ENCODE measurements at regions not wholly inside any gene's neighbourhood (a gene's known extent, or its start where the extent isn't known, plus 50 kb on each side); places are given as distances from the start of the nearest gene placed in this dataset.
"Not testable (repeated sequence)": the region's sequence is repeated elsewhere in the genome, so short reads cannot be mapped to it uniquely, and the experiment has no call there.

DNA sequence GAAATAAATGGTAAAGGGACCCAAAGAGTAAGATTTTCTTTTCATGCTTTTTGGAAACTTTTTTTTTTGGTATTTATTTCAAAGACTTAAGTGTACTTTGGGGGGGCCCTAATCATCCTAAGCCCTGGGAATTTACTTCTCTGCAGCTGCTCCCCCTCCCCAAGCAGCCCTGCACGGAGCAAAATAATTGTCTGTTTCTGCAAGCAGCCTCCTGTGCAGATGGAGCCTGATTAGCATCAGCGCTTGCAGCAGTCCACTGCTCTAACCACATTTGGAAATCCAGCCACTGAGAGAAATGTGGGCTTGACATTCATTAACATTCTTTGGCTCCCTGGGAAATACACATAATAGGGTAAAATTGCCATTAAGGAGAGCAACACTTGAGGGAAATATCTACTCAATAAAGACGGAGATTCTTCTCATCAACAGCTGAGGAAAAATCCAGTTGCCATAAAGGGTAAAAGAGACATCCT is 309.2 kb upstream of the MAP3K7 start:
- H3K27me3 ChIP-seq (ENCODE audit: insufficient read depth, low read length) = no peaks in the 10 kb centered on the region
- H3K4me1 ChIP-seq (ENCODE audit: insufficient read depth, low read length) = peaks cover 1% of the 10 kb centered on the region; the same call in 1 of the 2 replicates

DNA sequence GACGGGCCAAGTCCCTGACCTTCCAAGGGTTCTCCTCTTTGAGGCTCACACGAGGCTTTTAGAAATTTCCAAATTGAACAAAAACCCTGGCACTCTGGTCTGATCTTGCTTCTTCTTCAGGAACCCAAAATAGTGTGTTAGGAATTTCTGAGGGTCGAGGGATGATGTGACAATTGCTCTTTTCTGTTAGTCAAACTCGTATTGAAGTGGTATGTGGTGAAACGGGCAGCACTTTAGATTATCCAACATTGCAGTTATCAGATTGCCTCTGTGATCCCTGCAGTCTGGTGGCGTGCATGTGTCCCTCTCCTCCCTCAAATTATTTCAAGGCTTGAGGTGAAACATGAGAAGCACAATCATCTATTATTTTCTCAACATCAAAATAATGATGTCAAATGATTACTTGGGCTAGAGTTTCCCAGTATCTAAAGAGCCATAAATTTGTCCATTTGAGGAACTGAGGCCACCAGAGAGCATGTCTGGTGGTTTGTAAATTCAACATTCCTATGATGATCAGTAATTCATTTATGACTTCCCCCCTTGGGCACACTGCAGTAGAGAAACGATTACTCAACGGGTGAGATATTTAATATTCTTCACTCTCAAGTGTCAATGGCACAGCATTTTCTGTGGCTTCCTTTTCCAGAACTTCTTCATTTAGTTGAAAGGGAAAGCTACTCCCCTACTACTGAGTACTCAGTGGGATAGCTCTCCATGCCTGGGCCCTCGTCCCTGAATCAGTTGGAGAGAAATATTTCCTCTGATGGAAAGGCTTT is 308.6 kb upstream of the MAP3K7 start:
- Histone ChIP-seq H3K4me1 (ENCODE audit: insufficient read depth, low read length) (peaks cover 8% of the 10 kb centered on the region; the same call in 1 of the 2 replicates), H3K27me3 (ENCODE audit: insufficient read depth, low read length) (no peaks in the 10 kb centered on the region), H3K9me3 (ENCODE audit: insufficient read depth, low read depth, low read length) (no peaks in the 10 kb centered on the region), H3K36me3 (ENCODE audit: insufficient read depth, low read depth, low read length) (no peaks in the 10 kb centered on the region), H3K4me3 (ENCODE audit: low read length) (no peak overlapping the region), H3K27ac (ENCODE audit: low read length) (no peak overlapping the region), H3K9ac (ENCODE audit: low read depth, low read length) (no peak overlapping the region)

More for the DNA sequence above, 309.2 kb upstream of the MAP3K7 start:
- H3K9me3 ChIP-seq (ENCODE audit: insufficient read depth, low read depth, low read length) = no peaks in the 10 kb centered on the region
- no peak overlapping the region for H3K9ac ChIP-seq (ENCODE audit: low read depth, low read length)
- no peak overlapping the region for H3K4me3 ChIP-seq (ENCODE audit: low read length)
- no peaks in the 10 kb centered on the region for H3K36me3 ChIP-seq (ENCODE audit: insufficient read depth, low read depth, low read length)
- no peak overlapping the region for H3K27ac ChIP-seq (ENCODE audit: low read length)

DNA sequence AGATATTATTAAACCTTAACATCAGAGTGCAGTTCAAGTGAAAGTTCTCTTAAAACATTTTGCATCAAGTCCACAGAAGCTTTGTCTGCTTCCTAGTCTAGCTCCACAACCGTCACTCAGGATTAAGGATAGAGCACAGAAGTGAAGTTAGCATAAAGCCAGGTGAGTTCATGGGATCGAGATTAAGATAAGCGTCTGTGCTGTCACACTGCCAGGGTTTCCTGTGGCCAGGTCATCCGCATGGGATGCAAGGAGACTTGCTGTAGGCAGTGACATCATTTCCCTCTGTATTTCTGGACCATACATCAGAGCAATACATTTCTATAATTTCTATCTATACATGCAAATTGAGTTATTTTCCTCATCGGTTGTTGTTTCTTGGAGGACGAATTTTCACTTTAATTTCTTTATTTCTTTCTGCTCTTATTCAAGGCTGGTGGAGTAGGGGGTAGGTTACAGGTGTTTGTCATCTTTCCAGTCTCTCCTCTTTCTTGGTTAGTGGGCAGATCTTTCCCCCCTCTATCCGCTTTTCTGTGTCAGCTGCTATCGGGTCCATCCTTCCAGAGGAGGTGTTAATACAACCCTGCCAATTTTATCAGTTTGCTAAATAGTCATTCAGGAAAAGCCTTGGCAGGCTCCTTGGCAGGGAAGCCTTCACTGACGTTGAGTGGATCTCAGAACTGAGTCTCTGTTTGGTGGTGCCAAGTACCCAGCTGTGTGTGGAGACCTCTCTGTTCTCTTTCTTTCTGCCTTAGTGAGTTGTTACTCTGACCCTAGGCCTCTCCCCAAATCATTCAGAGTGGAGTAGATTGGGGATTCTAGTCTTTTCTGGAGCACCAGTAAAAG is 307.6 kb upstream of the MAP3K7 start:
- Histone ChIP-seq H3K9ac (ENCODE audit: low read depth, low read length) (no peak overlapping the region), H3K27ac (ENCODE audit: low read length) (no peak overlapping the region), H3K27me3 (ENCODE audit: insufficient read depth, low read length) (no peaks in the 10 kb centered on the region), H3K36me3 (ENCODE audit: insufficient read depth, low read depth, low read length) (no peaks in the 10 kb centered on the region), H3K4me3 (ENCODE audit: low read length) (no peak overlapping the region), H3K4me1 (ENCODE audit: insufficient read depth, low read length) (peaks cover 11% of the 10 kb centered on the region; the same call in 1 of the 2 replicates), H3K9me3 (ENCODE audit: insufficient read depth, low read depth, low read length) (no peaks in the 10 kb centered on the region)

DNA sequence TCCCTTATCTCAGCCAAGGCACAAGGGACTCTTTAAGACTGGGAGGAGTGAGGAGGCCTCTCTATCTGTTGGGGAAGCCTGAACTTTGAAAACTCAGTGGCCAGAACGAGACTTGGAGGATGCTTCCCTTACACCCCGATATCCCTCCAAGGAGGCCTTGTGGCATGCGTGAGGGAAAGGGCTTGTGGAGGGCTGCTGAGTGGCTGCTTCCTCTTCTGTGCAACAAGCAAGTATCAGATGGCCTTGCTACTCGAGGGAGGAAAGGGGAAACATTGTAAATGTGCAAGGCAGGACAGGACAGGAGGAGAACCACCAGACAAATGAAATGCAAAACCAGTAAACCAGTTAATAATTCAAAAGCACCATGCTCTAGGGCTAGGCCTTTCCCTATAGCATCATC is 306.5 kb upstream of the MAP3K7 start:
- Histone ChIP-seq H3K4me3 (ENCODE audit: low read length) (no peak overlapping the region), H3K9me3 (ENCODE audit: insufficient read depth, low read depth, low read length) (no peaks in the 10 kb centered on the region), H3K4me1 (ENCODE audit: insufficient read depth, low read length) (peaks cover 11% of the 10 kb centered on the region; the same call in 1 of the 2 replicates), H3K27ac (ENCODE audit: low read length) (no peak overlapping the region), H3K36me3 (ENCODE audit: insufficient read depth, low read depth, low read length) (no peaks in the 10 kb centered on the region), H3K9ac (ENCODE audit: low read depth, low read length) (no peak overlapping the region), H3K27me3 (ENCODE audit: insufficient read depth, low read length) (no peaks in the 10 kb centered on the region)

DNA sequence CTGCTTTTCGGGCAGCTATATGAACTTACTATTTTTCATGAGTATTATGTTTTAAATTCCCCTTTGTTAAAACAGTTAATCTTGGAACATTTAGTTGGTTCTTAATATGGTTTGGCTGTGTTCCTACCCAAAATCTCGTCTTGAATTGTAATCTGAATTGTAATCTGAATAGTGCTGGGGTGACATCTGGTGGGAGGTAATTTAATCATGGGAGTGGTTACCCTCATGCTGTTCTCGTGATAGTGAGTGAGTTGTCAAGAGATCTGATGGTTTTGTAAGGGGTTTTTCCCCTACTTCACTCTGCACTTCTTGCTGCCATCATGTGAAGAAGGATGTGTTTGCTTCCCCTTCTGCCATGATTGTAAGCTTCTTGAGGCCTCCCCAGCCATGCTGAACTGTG is 305.4 kb upstream of the MAP3K7 start:
- Histone ChIP-seq H3K27me3 (ENCODE audit: insufficient read depth, low read length) (no peaks in the 10 kb centered on the region), H3K27ac (ENCODE audit: low read length) (no peak overlapping the region), H3K9ac (ENCODE audit: low read depth, low read length) (no peak overlapping the region), H3K9me3 (ENCODE audit: insufficient read depth, low read depth, low read length) (no peaks in the 10 kb centered on the region), H3K4me1 (ENCODE audit: insufficient read depth, low read length) (peaks cover 11% of the 10 kb centered on the region; the same call in 1 of the 2 replicates), H3K36me3 (ENCODE audit: insufficient read depth, low read depth, low read length) (no peaks in the 10 kb centered on the region), H3K4me3 (ENCODE audit: low read length) (no peak overlapping the region)

DNA sequence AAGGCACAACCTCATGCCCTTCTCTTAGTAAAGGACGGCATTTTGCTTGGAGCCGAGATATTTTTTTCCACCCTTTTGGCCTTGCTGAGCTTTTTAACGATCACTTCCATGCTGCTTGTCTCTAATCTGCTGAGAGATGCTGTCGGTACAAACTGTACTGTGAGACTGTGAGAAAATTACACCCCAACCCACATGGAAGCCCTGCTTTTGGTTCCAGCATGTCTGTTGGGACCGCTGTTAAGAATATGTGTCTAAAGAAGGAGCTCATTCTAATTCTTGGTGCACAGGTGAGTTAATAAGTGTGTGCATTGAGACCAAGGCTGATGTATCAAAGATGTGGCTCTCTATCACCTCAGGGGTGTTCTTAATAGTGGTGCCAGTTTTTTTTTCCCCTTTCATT is 304.5 kb upstream of the MAP3K7 start:
- Histone ChIP-seq H3K4me1 (ENCODE audit: insufficient read depth, low read length) (peaks cover 11% of the 10 kb centered on the region; the same call in 1 of the 2 replicates), H3K9me3 (ENCODE audit: insufficient read depth, low read depth, low read length) (no peaks in the 10 kb centered on the region), H3K4me3 (ENCODE audit: low read length) (no peak overlapping the region), H3K9ac (ENCODE audit: low read depth, low read length) (no peak overlapping the region), H3K27me3 (ENCODE audit: insufficient read depth, low read length) (no peaks in the 10 kb centered on the region), H3K27ac (ENCODE audit: low read length) (no peak overlapping the region), H3K36me3 (ENCODE audit: insufficient read depth, low read depth, low read length) (no peaks in the 10 kb centered on the region)

DNA sequence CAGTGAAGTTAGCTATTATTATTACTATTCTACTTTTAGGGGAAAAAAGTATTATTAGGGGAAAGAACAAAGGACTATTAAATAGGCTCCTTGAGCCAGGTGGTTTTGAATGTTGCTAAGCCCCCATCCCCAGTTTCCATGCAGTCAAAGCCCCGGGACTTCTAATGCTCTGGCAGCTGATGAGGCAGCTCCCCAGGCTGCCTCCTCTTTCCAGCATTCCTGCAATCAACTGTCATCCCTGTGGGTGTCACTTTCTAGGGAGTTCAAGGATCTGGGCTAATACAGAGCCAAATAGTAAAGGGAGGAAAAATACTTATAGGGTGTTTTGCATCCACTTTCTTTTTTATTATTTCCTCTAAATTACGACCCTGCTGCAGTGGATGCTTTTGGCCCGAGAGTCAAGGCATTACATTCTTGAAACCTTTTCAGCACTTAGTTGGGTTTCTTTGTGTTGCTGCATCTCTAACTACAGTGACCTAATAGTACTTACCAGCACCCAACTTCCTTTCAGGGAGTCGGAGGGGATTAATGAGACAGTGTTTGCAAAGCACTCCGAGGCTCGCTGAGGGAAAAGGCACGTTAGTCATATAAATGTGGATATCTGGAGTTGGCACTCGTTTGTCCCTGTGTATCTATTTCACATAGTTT is 303.9 kb upstream of the MAP3K7 start:
- Histone ChIP-seq H3K4me3 (ENCODE audit: low read length) (no peak overlapping the region), H3K36me3 (ENCODE audit: insufficient read depth, low read depth, low read length) (no peaks in the 10 kb centered on the region), H3K27ac (ENCODE audit: low read length) (no peak overlapping the region), H3K4me1 (ENCODE audit: insufficient read depth, low read length) (peaks cover 11% of the 10 kb centered on the region; the same call in 1 of the 2 replicates), H3K27me3 (ENCODE audit: insufficient read depth, low read length) (no peaks in the 10 kb centered on the region), H3K9ac (ENCODE audit: low read depth, low read length) (no peak overlapping the region), H3K9me3 (ENCODE audit: insufficient read depth, low read depth, low read length) (no peaks in the 10 kb centered on the region)

DNA sequence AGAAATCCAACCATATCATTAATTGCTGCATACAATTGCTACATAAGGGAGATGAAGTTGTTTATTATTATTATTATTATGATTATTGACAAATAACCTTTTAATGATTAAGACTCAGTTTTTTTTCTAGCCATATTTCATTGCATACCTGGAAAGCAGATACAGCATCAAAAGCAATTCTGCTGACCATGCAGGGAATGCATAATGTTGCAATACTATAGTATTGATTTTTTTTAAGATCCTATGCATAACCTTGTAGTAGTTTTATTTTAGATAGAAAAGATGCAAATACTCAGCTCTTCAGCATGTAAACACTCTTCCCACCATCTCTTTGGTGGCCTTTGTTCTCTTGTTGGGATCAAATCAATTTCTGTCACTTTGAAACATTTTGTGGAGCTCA is 300.9 kb upstream of the MAP3K7 start:
- no peaks in the 10 kb centered on the region for H3K36me3 ChIP-seq (ENCODE audit: insufficient read depth, low read depth, low read length)
- H3K9me3 ChIP-seq (ENCODE audit: insufficient read depth, low read depth, low read length) = peaks cover 10% of the 10 kb centered on the region; the same call in 1 of the 2 replicates
- H3K27ac ChIP-seq (ENCODE audit: low read length) = no peak overlapping the region
- H3K27me3 ChIP-seq (ENCODE audit: insufficient read depth, low read length) = no peaks in the 10 kb centered on the region
- no peak overlapping the region for H3K4me3 ChIP-seq (ENCODE audit: low read length)
- no peak overlapping the region for H3K9ac ChIP-seq (ENCODE audit: low read depth, low read length)
- H3K4me1 ChIP-seq (ENCODE audit: insufficient read depth, low read length) = peaks cover 11% of the 10 kb centered on the region; the same call in 1 of the 2 replicates

DNA sequence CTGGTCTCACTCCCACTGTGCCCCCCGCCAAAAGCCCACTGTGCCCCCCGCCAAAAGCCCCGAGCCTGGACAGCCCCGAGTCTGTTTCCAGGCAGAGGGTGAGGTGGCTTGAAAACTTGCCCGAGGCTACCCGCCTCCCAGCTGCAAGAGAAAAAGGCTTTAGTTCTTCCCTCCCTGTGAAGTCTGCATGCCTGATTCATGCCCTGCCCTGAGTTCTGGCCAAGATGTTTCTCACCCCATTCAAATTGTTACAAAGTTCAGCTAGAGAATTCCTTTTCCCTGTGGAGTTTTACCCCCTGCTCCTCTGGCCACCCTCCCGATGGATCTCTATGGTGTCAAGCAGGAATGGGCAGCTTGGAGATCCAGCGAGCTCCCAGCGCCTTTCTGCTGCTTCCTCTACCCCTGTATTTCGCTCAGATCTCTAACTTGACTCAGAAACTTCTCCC is 298.8 kb upstream of the MAP3K7 start:
- Histone ChIP-seq H3K9ac (ENCODE audit: low read depth, low read length) (no peak overlapping the region), H3K9me3 (ENCODE audit: insufficient read depth, low read depth, low read length) (peaks cover 12% of the 10 kb centered on the region; the same call in 1 of the 2 replicates), H3K4me1 (ENCODE audit: insufficient read depth, low read length) (peaks cover 5% of the 10 kb centered on the region; the same call in 1 of the 2 replicates), H3K27ac (ENCODE audit: low read length) (no peak overlapping the region), H3K36me3 (ENCODE audit: insufficient read depth, low read depth, low read length) (no peaks in the 10 kb centered on the region), H3K4me3 (ENCODE audit: low read length) (no peak overlapping the region), H3K27me3 (ENCODE audit: insufficient read depth, low read length) (no peaks in the 10 kb centered on the region)

DNA sequence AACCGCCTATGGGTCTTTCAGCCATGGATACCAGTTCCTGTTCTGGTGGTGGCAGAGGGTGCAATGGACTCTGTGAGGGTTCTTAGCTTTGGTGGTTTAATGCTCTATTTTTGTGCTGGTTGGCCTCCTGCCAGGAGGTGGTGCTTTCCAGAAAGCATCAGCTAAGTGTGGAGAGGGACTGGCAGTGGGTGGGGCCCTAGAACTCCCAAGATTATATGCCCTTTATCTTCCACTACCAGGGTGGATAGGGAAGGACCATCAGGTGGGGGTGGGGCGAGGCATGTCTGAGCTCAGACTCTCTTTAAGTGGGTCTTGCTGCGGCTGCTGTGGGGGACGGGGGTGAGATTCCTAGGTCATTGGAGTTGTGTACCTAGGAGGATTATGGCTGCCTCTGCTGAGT is 298.3 kb upstream of the MAP3K7 start:
- H3K9me3 ChIP-seq (ENCODE audit: insufficient read depth, low read depth, low read length) = peaks cover 12% of the 10 kb centered on the region; the same call in 1 of the 2 replicates

DNA sequence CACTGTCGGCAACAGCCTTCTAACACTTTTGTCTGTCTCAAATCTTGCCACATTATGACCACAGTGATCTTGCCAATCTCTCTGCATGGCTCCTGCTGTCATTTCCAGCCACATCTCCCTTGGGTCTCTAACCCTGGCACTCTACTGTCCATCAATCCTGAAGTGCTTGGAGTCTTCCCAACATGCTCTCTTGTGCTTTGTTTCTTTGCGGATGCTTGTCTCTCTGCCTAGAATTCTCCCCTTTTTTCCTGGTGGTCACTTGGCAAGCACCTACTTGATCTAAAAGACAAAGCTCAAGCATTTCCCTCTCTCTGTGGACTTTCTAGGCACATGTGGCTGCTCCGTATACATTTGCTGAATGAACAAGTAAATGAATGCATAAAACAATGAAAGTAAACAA is 290.7 kb upstream of the MAP3K7 start:
- Histone ChIP-seq H3K9me3 (ENCODE audit: insufficient read depth, low read depth, low read length) (no peaks in the 10 kb centered on the region; the same call in 1 of the 2 replicates), H3K27ac (ENCODE audit: low read length) (no peak overlapping the region), H3K27me3 (ENCODE audit: insufficient read depth, low read length) (no peaks in the 10 kb centered on the region), H3K4me3 (ENCODE audit: low read length) (no peak overlapping the region), H3K4me1 (ENCODE audit: insufficient read depth, low read length) (no peaks in the 10 kb centered on the region), H3K9ac (ENCODE audit: low read depth, low read length) (no peak overlapping the region), H3K36me3 (ENCODE audit: insufficient read depth, low read depth, low read length) (no peaks in the 10 kb centered on the region)

More for the DNA sequence above, 298.3 kb upstream of the MAP3K7 start:
- H3K4me1 ChIP-seq (ENCODE audit: insufficient read depth, low read length); H3K27ac ChIP-seq (ENCODE audit: low read length); H3K27me3 ChIP-seq (ENCODE audit: insufficient read depth, low read length); H3K36me3 ChIP-seq (ENCODE audit: insufficient read depth, low read depth, low read length); H3K9ac ChIP-seq (ENCODE audit: low read depth, low read length); H3K4me3 ChIP-seq (ENCODE audit: low read length): not testable (repeated sequence)
